ENCODE measurements at regions not wholly inside any gene's neighbourhood (a gene's known extent, or its start where the extent isn't known, plus 50 kb on each side); places are given as distances from the start of the nearest gene placed in this dataset.

DNA sequence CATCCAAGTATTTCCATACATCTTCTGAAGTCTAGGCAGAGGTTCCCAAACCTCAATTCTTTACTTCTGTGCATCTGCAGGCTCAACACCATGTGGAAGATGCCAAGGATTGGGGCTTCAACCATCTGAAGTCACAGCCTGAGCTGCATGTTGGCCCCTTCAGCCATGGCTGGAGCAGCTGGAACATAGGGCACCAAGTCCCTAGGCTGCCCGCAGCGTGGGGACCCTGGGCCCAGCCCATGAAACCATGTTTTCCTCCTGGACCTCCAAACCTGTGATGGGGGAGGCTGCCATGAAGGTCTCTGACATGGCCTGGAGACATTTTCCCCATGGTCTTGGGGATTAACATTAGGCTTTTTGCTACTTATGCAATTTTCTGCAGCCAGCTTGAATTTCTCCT, 729.8 kb downstream of the KCNT2 start:
- TF ChIP-seq, protein P1, sequence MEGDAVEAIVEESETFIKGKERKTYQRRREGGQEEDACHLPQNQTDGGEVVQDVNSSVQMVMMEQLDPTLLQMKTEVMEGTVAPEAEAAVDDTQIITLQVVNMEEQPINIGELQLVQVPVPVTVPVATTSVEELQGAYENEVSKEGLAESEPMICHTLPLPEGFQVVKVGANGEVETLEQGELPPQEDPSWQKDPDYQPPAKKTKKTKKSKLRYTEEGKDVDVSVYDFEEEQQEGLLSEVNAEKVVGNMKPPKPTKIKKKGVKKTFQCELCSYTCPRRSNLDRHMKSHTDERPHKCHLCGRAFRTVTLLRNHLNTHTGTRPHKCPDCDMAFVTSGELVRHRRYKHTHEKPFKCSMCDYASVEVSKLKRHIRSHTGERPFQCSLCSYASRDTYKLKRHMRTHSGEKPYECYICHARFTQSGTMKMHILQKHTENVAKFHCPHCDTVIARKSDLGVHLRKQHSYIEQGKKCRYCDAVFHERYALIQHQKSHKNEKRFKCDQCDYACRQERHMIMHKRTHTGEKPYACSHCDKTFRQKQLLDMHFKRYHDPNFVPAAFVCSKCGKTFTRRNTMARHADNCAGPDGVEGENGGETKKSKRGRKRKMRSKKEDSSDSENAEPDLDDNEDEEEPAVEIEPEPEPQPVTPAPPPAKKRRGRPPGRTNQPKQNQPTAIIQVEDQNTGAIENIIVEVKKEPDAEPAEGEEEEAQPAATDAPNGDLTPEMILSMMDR (IDR thresholded peaks at IDR 0.05): no peak
- TF ChIP-seq EZH2phosphoT487 (IDR thresholded peaks at IDR 0.05) (no peak), EZH2 (IDR thresholded peaks at IDR 0.05) (no peak)

All from neural progenitor cell (in vitro differentiated cells).